ENCODE measurements at regions not wholly inside any gene's neighbourhood (a gene's known extent, or its start where the extent isn't known, plus 50 kb on each side); places are given as distances from the start of the nearest gene placed in this dataset.

- TF ChIP-seq CTCF (IDR thresholded peaks at IDR 0.05) (no peak), POLR2A (IDR thresholded peaks at IDR 0.05) (no peak)
Measured at GRCh38 chr3:102194760-102195159, 240.1 kb upstream of the ZPLD1 start.
